Stromal cell of bone marrow (primary cell): ENCODE measurements at regions not wholly inside any gene's neighbourhood (a gene's known extent, or its start where the extent isn't known, plus 50 kb on each side); places are given as distances from the start of the nearest gene placed in this dataset.

Source experiments
- DNase-seq: peaks from one replicate; pipeline ENCODE4 v3.0.0-alpha.2; 2012; ENCODE audit warnings: low read depth

GRCh38 chr16:49127103-49127502 lies 154.5 kb downstream of the CBLN1 start:
- no peak for DNase-seq

GRCh38 chr16:49121636-49122035 lies 160.0 kb downstream of the CBLN1 start:
- DNase-seq, result no peak

GRCh38 chr16:49120631-49121030 lies 161.0 kb downstream of the CBLN1 start:
- DNase-seq, result no peak

- DNase-seq, result no peak
These were observed 164.8 kb downstream of the CBLN1 start for GRCh38 chr16:49116873-49117272.

- no peak for DNase-seq
These were observed 165.7 kb downstream of the CBLN1 start for GRCh38 chr16:49115956-49116355.

GRCh38 chr16:49112754-49113153 lies 168.9 kb downstream of the CBLN1 start:
- DNase-seq, result no peak

- DNase-seq, result no peak
These were observed 170.3 kb downstream of the CBLN1 start for GRCh38 chr16:49111351-49111750.

- no peak for DNase-seq
These were observed 173.0 kb downstream of the CBLN1 start for GRCh38 chr16:49108611-49109010.

GRCh38 chr16:49103298-49103697 lies 178.3 kb downstream of the CBLN1 start:
- DNase-seq, result no peak

- DNase-seq, result no peak
These were observed 179.6 kb downstream of the CBLN1 start for GRCh38 chr16:49101997-49102396.

- DNase-seq, result no peak
These were observed 181.3 kb downstream of the CBLN1 start for GRCh38 chr16:49100366-49100765.

GRCh38 chr16:49097964-49098363 lies 183.7 kb downstream of the CBLN1 start:
- DNase-seq, result no peak

- no peak for DNase-seq
These were observed 185.3 kb downstream of the CBLN1 start for GRCh38 chr16:49096176-49096945.

GRCh38 chr16:49095539-49095938 lies 186.1 kb downstream of the CBLN1 start:
- no peak for DNase-seq

GRCh38 chr16:49094471-49094870 lies 187.2 kb downstream of the CBLN1 start:
- no peak for DNase-seq

- no peak for DNase-seq
These were observed 187.7 kb downstream of the CBLN1 start for GRCh38 chr16:49093939-49094338.

- no peak for DNase-seq
These were observed 188.9 kb downstream of the CBLN1 start for GRCh38 chr16:49092704-49093103.

- DNase-seq, result no peak
These were observed 192.1 kb downstream of the CBLN1 start for GRCh38 chr16:49089533-49089932.

GRCh38 chr16:49089039-49089438 lies 192.6 kb downstream of the CBLN1 start:
- no peak for DNase-seq

- DNase-seq, result no peak
These were observed 196.0 kb downstream of the CBLN1 start for GRCh38 chr16:49085686-49086085.

GRCh38 chr16:49084628-49085390 lies 196.8 kb downstream of the CBLN1 start:
- DNase-seq, result no peak

- no peak for DNase-seq
These were observed 200.1 kb downstream of the CBLN1 start for GRCh38 chr16:49081554-49081953.

GRCh38 chr16:49081086-49081485 lies 200.6 kb downstream of the CBLN1 start:
- no peak for DNase-seq

- no peak for DNase-seq
These were observed 203.1 kb downstream of the CBLN1 start for GRCh38 chr16:49078571-49078970.
